HepG2 (cell line): ENCODE measurements at regions not wholly inside any gene's neighbourhood (a gene's known extent, or its start where the extent isn't known, plus 50 kb on each side); places are given as distances from the start of the nearest gene placed in this dataset.

Source experiments
- ARID3A ChIP-seq: IDR thresholded peaks from 2 replicates; pipeline ENCODE4 v1.6.1; 2012; ENCODE audit warnings: low read depth, low read length, improper control_type of control experiment
- ATRX ChIP-seq: sonication (generic); formaldehyde crosslinking; IDR thresholded peaks from 2 replicates; pipeline ENCODE4 v1.4.0; 2020; ENCODE audit warnings: missing genetic modification reagents, borderline replicate concordance
- HNF4G ChIP-seq, 2 experiments: sonication (generic) in 1 of 2; formaldehyde crosslinking in 1 of 2; IDR thresholded peaks; 2 replicates each; pipeline versions ENCODE4 v1.4.0 to v1.6.1; 2011 to 2020; ENCODE audit warnings: borderline replicate concordance in 2 of 2, low read depth in 2 of 2, mild to moderate bottlenecking in 2 of 2, low read length in 1 of 2, missing genetic modification reagents in 1 of 2, moderate library complexity in 1 of 2
- IRF2 ChIP-seq: IDR thresholded peaks from 2 replicates; pipeline ENCODE4 v1.6.1; 2018; ENCODE audit warnings: missing genetic modification reagents, missing compliant biosample characterization
- KDM6A ChIP-seq: IDR thresholded peaks from 2 replicates; pipeline ENCODE4 v1.6.1; 2016; ENCODE audit warnings: low read depth
- MIER3 ChIP-seq: IDR thresholded peaks from 2 replicates; pipeline ENCODE4 v1.6.1; 2016; ENCODE audit warnings: missing compliant biosample characterization, borderline replicate concordance
- NR2F6 ChIP-seq, 2 experiments: IDR thresholded peaks; 2 replicates each; pipeline ENCODE4 v1.6.1; 2016; ENCODE audit warnings: antibody characterized with exemption in 1 of 2, mild to moderate bottlenecking in 1 of 2
- POLR2AphosphoS2 ChIP-seq: IDR thresholded peaks from 2 replicates; pipeline ENCODE4 v1.6.1; 2011; ENCODE audit warnings: low read depth, low read length, improper control_type of control experiment
- POLR2G ChIP-seq: fragments of 200-400 bp; formaldehyde crosslinking; IDR thresholded peaks from 2 replicates; pipeline ENCODE4 v1.6.1; 2018; ENCODE audit warnings: mild to moderate bottlenecking, low read depth, low read length, moderate library complexity
- RFXAP ChIP-seq: sonication (generic); formaldehyde crosslinking; IDR thresholded peaks from 2 replicates; pipeline ENCODE4 v1.4.0; 2020; ENCODE audit warnings: missing genetic modification reagents, borderline replicate concordance
- YEATS4 ChIP-seq: sonication (generic); formaldehyde crosslinking; IDR thresholded peaks from 2 replicates; pipeline ENCODE4 v1.4.0; 2020; ENCODE audit warnings: missing genetic modification reagents, borderline replicate concordance
- ZBTB20 ChIP-seq: sonication (generic); formaldehyde crosslinking; IDR thresholded peaks from 2 replicates; pipeline ENCODE4 v1.8.1; 2023; ENCODE audit warnings: missing genetic modification reagents, low read depth, mild to moderate bottlenecking, borderline replicate concordance
- ZNF121 ChIP-seq: sonication (generic); formaldehyde crosslinking; IDR thresholded peaks from 2 replicates; pipeline ENCODE4 v1.5.0; 2020; ENCODE audit warnings: mild to moderate bottlenecking, missing genetic modification reagents
- ZNF280D ChIP-seq: sonication (generic); formaldehyde crosslinking; IDR thresholded peaks from 2 replicates; pipeline ENCODE4 v1.5.1; 2020; ENCODE audit warnings: mild to moderate bottlenecking, missing genetic modification reagents
- ZNF362 ChIP-seq: sonication (generic); formaldehyde crosslinking; IDR thresholded peaks from 2 replicates; pipeline ENCODE4 v1.4.0; 2020; ENCODE audit warnings: missing genetic modification reagents, mild to moderate bottlenecking, borderline replicate concordance
- ZNF557 ChIP-seq: sonication (generic); formaldehyde crosslinking; IDR thresholded peaks from 2 replicates; pipeline ENCODE4 v1.4.0; 2020; ENCODE audit warnings: missing genetic modification reagents
- ZNF792 ChIP-seq: IDR thresholded peaks from 2 replicates; pipeline ENCODE4 v1.6.1; 2016
- TF ChIP-seq, protein P1 (sequence below): IDR thresholded peaks from 2 replicates; pipeline ENCODE4 v1.4.0; 2020; ENCODE audit warnings: mild to moderate bottlenecking, missing genetic modification reagents
- TF ChIP-seq, protein P2 (sequence below): sonication (generic); formaldehyde crosslinking; IDR thresholded peaks from 2 replicates; pipeline ENCODE4 v1.4.0; 2020; ENCODE audit warnings: missing genetic modification reagents

DNA sequence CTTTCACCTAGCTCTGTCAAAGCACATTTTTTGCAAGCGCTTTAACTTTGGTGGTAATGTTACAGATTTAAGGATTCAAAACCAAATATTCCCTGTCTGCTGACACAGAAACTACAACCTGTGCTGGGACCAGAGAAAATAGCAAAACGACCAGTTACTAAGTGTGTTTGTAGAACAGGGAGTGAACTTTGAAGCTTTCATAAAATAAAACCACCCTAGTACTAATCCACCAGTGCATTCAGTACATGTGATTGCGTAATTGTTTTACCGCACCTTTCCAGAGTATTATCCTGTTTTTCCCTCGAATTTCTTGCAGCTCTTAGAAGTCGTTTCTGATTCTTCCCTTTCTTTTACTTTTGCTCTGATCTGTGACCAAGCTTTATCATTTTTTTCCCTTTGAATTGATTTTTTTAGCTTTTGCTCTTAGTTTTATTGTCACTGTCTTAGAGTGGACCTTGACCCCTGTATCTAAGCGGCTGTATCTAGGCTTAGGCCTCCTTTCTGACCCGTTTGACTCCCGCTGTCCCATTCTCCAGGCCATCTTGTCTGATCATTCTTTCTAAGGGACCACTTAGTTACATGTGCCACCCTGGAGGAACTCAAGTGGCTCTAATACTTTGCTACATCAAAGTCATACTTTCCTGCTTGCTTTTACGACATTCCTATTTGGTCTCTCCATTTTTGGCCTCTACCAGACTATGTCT lies 429.4 kb downstream of the PCNX1 start (continued):
- TF ChIP-seq IRF2 (peak; percentile 34; the same call in 1 of the 2 replicates), ZNF362 (CRISPR knock-in tag) (no peak), POLR2AphosphoS2 (no peak), NR2F6 (IDR thresholded peaks at IDR 0.05) (peak; percentile 51), NR2F6 (CRISPR knock-in tag; IDR thresholded peaks at IDR 0.05) (0 out of 2 replicates have a peak, but pooled peaks have one; percentile 40), ARID3A (peak; percentile 78), ZNF792 (CRISPR knock-in tag) (peak; percentile 85), ZBTB20 (CRISPR knock-in tag) (0 out of 2 replicates have a peak, but pooled peaks have one; percentile 59), ATRX (CRISPR knock-in tag) (no peak), KDM6A (CRISPR knock-in tag) (peak; percentile 57), HNF4G (IDR thresholded peaks at IDR 0.05; ENCODE audit: borderline replicate concordance, low read depth, low read length) (peak; percentile 86), HNF4G (CRISPR knock-in tag; IDR thresholded peaks at IDR 0.05; ENCODE audit: borderline replicate concordance, low read depth) (no peak; the same call in 1 of the 2 replicates), POLR2G (0 out of 2 replicates have a peak, but pooled peaks have one; percentile 27), ZNF557 (CRISPR knock-in tag) (no peak), MIER3 (CRISPR knock-in tag) (peak; percentile 55; the same call in 1 of the 2 replicates), ZNF280D (CRISPR knock-in tag) (peak; percentile 71; the same call in 1 of the 2 replicates), ZNF121 (CRISPR knock-in tag) (no peak), RFXAP (CRISPR knock-in tag) (no peak), YEATS4 (CRISPR knock-in tag) (no peak)
- TF ChIP-seq, protein P1, sequence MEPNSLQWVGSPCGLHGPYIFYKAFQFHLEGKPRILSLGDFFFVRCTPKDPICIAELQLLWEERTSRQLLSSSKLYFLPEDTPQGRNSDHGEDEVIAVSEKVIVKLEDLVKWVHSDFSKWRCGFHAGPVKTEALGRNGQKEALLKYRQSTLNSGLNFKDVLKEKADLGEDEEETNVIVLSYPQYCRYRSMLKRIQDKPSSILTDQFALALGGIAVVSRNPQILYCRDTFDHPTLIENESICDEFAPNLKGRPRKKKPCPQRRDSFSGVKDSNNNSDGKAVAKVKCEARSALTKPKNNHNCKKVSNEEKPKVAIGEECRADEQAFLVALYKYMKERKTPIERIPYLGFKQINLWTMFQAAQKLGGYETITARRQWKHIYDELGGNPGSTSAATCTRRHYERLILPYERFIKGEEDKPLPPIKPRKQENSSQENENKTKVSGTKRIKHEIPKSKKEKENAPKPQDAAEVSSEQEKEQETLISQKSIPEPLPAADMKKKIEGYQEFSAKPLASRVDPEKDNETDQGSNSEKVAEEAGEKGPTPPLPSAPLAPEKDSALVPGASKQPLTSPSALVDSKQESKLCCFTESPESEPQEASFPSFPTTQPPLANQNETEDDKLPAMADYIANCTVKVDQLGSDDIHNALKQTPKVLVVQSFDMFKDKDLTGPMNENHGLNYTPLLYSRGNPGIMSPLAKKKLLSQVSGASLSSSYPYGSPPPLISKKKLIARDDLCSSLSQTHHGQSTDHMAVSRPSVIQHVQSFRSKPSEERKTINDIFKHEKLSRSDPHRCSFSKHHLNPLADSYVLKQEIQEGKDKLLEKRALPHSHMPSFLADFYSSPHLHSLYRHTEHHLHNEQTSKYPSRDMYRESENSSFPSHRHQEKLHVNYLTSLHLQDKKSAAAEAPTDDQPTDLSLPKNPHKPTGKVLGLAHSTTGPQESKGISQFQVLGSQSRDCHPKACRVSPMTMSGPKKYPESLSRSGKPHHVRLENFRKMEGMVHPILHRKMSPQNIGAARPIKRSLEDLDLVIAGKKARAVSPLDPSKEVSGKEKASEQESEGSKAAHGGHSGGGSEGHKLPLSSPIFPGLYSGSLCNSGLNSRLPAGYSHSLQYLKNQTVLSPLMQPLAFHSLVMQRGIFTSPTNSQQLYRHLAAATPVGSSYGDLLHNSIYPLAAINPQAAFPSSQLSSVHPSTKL: peak; percentile 75
- TF ChIP-seq, protein P2, sequence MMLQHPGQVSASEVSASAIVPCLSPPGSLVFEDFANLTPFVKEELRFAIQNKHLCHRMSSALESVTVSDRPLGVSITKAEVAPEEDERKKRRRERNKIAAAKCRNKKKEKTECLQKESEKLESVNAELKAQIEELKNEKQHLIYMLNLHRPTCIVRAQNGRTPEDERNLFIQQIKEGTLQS (CRISPR knock-in tag): 0 out of 2 replicates have a peak, but pooled peaks have one; percentile 4
